GM23338 (cell line): ENCODE measurements at regions not wholly inside any gene's neighbourhood (a gene's known extent, or its start where the extent isn't known, plus 50 kb on each side); places are given as distances from the start of the nearest gene placed in this dataset.

Experiments used
- ATAC-seq: fragments of 200-7000 bp; cut with Tn5 transposase; 3 replicates; pipeline ENCODE4 v1.9.1; 2020
- DNase-seq: peaks from one replicate; pipeline ENCODE4 v3.0.0-alpha.2; 2015; ENCODE audit warnings: low spot score
- H2AFZ ChIP-seq: fragments of 200-600 bp; sonication (generic); 2 replicates; pipeline ENCODE4 v1.8.0; 2016; ENCODE audit warnings: antibody characterized with exemption, mild to moderate bottlenecking, moderate library complexity
- H3F3A ChIP-seq: fragments of 200-600 bp; sonication (generic); replicated peaks from 2 replicates; pipeline ENCODE4 v1.8.0; 2017; ENCODE audit warnings: antibody characterized with exemption, mixed run types, low read depth
- H3K27ac ChIP-seq: fragments of 200-600 bp; sonication (generic); 2 replicates; pipeline ENCODE4 v1.6.1; 2016; ENCODE audit warnings: low read depth
- H3K27me3 ChIP-seq: fragments of 200-600 bp; sonication (generic); 2 replicates; pipeline ENCODE4 v1.8.0; 2016; ENCODE audit warnings: mild to moderate bottlenecking, mixed run types, moderate library complexity; ENCODE audit not compliant: insufficient read depth
- H3K36me3 ChIP-seq: fragments of 200-600 bp; sonication (generic); 2 replicates; pipeline ENCODE4 v1.8.0; 2016; ENCODE audit warnings: mild to moderate bottlenecking; ENCODE audit not compliant: insufficient read depth
- H3K4me1 ChIP-seq: fragments of 200-600 bp; sonication (generic); 2 replicates; pipeline ENCODE4 v1.8.0; 2016; ENCODE audit warnings: mild to moderate bottlenecking, moderate library complexity; ENCODE audit not compliant: insufficient read depth
- H3K4me2 ChIP-seq: fragments of 200-600 bp; sonication (generic); 2 replicates; pipeline ENCODE4 v1.7.1; 2017; ENCODE audit warnings: mixed run types
- H3K4me3 ChIP-seq: fragments of 200-600 bp; sonication (generic); 2 replicates; pipeline ENCODE4 v1.6.1; 2016; ENCODE audit warnings: mixed run types
- H3K79me2 ChIP-seq: fragments of 200-600 bp; sonication (generic); replicated peaks from 2 replicates; pipeline ENCODE4 v1.8.0; 2017; ENCODE audit warnings: mild to moderate bottlenecking; ENCODE audit not compliant: insufficient read depth
- H3K9me2 ChIP-seq: fragments of 200-600 bp; sonication (generic); 2 replicates; pipeline ENCODE4 v1.8.0; 2017; ENCODE audit not compliant: insufficient read depth
- H4K20me1 ChIP-seq: fragments of 200-600 bp; sonication (generic); replicated peaks from 2 replicates; pipeline ENCODE4 v1.8.0; 2017; ENCODE audit warnings: mild to moderate bottlenecking; ENCODE audit not compliant: insufficient read depth
- H3K27ac Mint-ChIP-seq: 2 replicates; pipeline ENCODE4 v1.8.0; 2020; ENCODE audit warnings: inconsistent platforms, mild to moderate bottlenecking, moderate library complexity, mixed read lengths
- H3K27me3 Mint-ChIP-seq: 3 replicates; pipeline ENCODE4 v1.8.0; 2022; ENCODE audit warnings: low read depth, mild to moderate bottlenecking, moderate library complexity, mixed read lengths, inconsistent platforms; ENCODE audit not compliant: insufficient read depth, poor library complexity
- H3K36me3 Mint-ChIP-seq: 3 replicates; pipeline ENCODE4 v1.8.0; 2021; ENCODE audit warnings: low read depth, mild to moderate bottlenecking, inconsistent platforms, moderate library complexity, mixed read lengths
- H3K4me1 Mint-ChIP-seq: 3 replicates; pipeline ENCODE4 v1.8.0; 2020; ENCODE audit warnings: mild to moderate bottlenecking, inconsistent platforms, mixed read lengths
- H3K4me3 Mint-ChIP-seq: 3 replicates; pipeline ENCODE4 v1.8.0; 2021; ENCODE audit warnings: moderate library complexity, mild to moderate bottlenecking, inconsistent platforms, mixed read lengths
- H3K9me3 Mint-ChIP-seq: 3 replicates; pipeline ENCODE4 v1.8.0; 2020; ENCODE audit warnings: moderate library complexity, mild to moderate bottlenecking, inconsistent platforms, mixed read lengths
- CREB1 ChIP-seq: fragments of 250-450 bp; sonication (Bioruptor Pico); IDR thresholded peaks from 2 replicates; pipeline ENCODE4 v1.5.0; 2020; ENCODE audit warnings: low read depth, mild to moderate bottlenecking, moderate library complexity
- EZH2 ChIP-seq: fragments of 200-600 bp; sonication (generic); IDR thresholded peaks from one replicate; pipeline ENCODE4 v1.8.0; 2017; ENCODE audit warnings: antibody characterized with exemption, mild to moderate bottlenecking, low read depth; ENCODE audit not compliant: unreplicated experiment
- EZH2phosphoT487 ChIP-seq: fragments of 200-600 bp; sonication (generic); IDR thresholded peaks from one replicate; pipeline ENCODE4 v1.8.1; 2018; ENCODE audit warnings: antibody characterized with exemption; ENCODE audit not compliant: unreplicated experiment
- JUNB ChIP-seq: IDR thresholded peaks from one replicate; pipeline ENCODE4 v1.6.1; 2016; ENCODE audit warnings: antibody characterized with exemption; ENCODE audit not compliant: unreplicated experiment
- NANOG ChIP-seq: IDR thresholded peaks from 2 replicates; pipeline ENCODE4 v1.6.1; 2016; ENCODE audit warnings: antibody characterized with exemption, borderline replicate concordance
- POLR2AphosphoS5 ChIP-seq: IDR thresholded peaks from 2 replicates; pipeline ENCODE4 v1.6.1; 2016; ENCODE audit warnings: antibody characterized with exemption, low read depth
- STAT1 ChIP-seq: IDR thresholded peaks from one replicate; pipeline ENCODE4 v1.6.1; 2016; ENCODE audit warnings: antibody characterized with exemption; ENCODE audit not compliant: unreplicated experiment
- ZNF114 ChIP-seq: fragments of 250-450 bp; sonication (Bioruptor Pico); IDR thresholded peaks from 2 replicates; pipeline ENCODE4 v1.5.0; 2020; ENCODE audit warnings: mild to moderate bottlenecking, moderate library complexity
- ZNF331 ChIP-seq: fragments of 250-450 bp; sonication (Bioruptor Pico); IDR thresholded peaks from 2 replicates; pipeline ENCODE4 v1.5.0; 2020; ENCODE audit warnings: low read depth, mild to moderate bottlenecking, moderate library complexity
- TF ChIP-seq, protein P1 (sequence below): fragments of 250-450 bp; sonication (Bioruptor Pico); IDR thresholded peaks from 2 replicates; pipeline ENCODE4 v1.5.0; 2020; ENCODE audit warnings: mild to moderate bottlenecking, moderate library complexity
- TF ChIP-seq, protein P2 (sequence below): IDR thresholded peaks from 2 replicates; pipeline ENCODE4 v1.6.1; 2016; ENCODE audit warnings: antibody characterized with exemption
- TF ChIP-seq, protein P3 (sequence below): IDR thresholded peaks from one replicate; pipeline ENCODE4 v1.6.1; 2018; ENCODE audit warnings: antibody characterized with exemption; ENCODE audit not compliant: unreplicated experiment

DNA sequence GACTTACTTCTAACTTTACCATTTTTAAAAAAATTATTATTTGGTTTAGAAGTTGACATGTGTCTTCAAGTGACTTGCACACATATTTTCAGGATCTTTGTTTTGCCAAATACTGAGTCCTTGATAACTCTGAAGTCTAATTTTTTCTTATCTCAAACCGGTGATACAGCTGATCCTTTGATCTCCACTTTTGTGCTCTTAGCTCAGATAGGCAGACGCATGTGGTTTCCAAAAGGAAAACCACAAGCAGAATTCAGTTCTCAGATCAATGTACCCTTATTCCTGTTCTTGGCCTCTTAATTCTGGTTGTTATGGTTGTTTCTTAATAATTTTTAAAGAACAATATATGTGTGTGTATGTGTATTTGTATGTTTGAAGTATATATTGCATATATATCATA is 238.3 kb upstream of the EDIL3 start:
- Mint-ChIP-seq H3K27me3 (no peaks in the 10 kb centered on the region), H3K27ac (no peak overlapping the region)
- no peaks in the 10 kb centered on the region for H3K9me2 ChIP-seq

DNA sequence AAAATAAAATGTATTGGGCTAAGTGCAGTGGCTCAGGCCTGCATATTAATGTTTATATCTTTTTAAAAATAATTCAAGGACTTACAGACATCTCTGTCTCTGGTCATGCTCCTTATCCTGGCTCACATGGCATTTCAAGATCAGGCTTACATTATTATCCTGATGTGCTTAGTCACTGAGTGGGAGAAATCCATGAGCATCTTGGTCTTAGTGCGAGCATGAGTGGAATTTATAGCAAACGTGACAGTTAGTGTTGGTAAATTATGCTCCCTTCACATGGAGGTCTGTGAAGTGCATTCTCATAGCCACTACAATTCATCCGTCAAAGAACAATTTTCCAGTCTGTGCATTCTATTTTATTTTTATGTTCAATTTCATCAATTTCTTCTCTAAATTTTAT is 237.8 kb upstream of the EDIL3 start:
- Histone ChIP-seq H3K27ac (no peak overlapping the region), H3K4me3 (no peak overlapping the region), H3K4me1 (no peaks in the 10 kb centered on the region), H3K36me3 (no peaks in the 10 kb centered on the region), H4K20me1 (no peaks in the 10 kb centered on the region), H3K9me2 (no peaks in the 10 kb centered on the region), H3K27me3 (no peaks in the 10 kb centered on the region), H2AFZ (no peak overlapping the region), H3K79me2 (no peaks in the 10 kb centered on the region), H3K4me2 (no peak overlapping the region), H3F3A (no peaks in the 10 kb centered on the region)
- H3K4me3 Mint-ChIP-seq = no peak overlapping the region
- no peaks in the 10 kb centered on the region for H3K4me1 Mint-ChIP-seq
- H3K27me3 Mint-ChIP-seq = no peaks in the 10 kb centered on the region
- ATAC-seq (no peak), DNase-seq (no peak)
- no peaks in the 10 kb centered on the region for H3K36me3 Mint-ChIP-seq
- H3K27ac Mint-ChIP-seq = no peak overlapping the region
- H3K9me3 Mint-ChIP-seq = no peaks in the 10 kb centered on the region
- TF ChIP-seq, protein P1, sequence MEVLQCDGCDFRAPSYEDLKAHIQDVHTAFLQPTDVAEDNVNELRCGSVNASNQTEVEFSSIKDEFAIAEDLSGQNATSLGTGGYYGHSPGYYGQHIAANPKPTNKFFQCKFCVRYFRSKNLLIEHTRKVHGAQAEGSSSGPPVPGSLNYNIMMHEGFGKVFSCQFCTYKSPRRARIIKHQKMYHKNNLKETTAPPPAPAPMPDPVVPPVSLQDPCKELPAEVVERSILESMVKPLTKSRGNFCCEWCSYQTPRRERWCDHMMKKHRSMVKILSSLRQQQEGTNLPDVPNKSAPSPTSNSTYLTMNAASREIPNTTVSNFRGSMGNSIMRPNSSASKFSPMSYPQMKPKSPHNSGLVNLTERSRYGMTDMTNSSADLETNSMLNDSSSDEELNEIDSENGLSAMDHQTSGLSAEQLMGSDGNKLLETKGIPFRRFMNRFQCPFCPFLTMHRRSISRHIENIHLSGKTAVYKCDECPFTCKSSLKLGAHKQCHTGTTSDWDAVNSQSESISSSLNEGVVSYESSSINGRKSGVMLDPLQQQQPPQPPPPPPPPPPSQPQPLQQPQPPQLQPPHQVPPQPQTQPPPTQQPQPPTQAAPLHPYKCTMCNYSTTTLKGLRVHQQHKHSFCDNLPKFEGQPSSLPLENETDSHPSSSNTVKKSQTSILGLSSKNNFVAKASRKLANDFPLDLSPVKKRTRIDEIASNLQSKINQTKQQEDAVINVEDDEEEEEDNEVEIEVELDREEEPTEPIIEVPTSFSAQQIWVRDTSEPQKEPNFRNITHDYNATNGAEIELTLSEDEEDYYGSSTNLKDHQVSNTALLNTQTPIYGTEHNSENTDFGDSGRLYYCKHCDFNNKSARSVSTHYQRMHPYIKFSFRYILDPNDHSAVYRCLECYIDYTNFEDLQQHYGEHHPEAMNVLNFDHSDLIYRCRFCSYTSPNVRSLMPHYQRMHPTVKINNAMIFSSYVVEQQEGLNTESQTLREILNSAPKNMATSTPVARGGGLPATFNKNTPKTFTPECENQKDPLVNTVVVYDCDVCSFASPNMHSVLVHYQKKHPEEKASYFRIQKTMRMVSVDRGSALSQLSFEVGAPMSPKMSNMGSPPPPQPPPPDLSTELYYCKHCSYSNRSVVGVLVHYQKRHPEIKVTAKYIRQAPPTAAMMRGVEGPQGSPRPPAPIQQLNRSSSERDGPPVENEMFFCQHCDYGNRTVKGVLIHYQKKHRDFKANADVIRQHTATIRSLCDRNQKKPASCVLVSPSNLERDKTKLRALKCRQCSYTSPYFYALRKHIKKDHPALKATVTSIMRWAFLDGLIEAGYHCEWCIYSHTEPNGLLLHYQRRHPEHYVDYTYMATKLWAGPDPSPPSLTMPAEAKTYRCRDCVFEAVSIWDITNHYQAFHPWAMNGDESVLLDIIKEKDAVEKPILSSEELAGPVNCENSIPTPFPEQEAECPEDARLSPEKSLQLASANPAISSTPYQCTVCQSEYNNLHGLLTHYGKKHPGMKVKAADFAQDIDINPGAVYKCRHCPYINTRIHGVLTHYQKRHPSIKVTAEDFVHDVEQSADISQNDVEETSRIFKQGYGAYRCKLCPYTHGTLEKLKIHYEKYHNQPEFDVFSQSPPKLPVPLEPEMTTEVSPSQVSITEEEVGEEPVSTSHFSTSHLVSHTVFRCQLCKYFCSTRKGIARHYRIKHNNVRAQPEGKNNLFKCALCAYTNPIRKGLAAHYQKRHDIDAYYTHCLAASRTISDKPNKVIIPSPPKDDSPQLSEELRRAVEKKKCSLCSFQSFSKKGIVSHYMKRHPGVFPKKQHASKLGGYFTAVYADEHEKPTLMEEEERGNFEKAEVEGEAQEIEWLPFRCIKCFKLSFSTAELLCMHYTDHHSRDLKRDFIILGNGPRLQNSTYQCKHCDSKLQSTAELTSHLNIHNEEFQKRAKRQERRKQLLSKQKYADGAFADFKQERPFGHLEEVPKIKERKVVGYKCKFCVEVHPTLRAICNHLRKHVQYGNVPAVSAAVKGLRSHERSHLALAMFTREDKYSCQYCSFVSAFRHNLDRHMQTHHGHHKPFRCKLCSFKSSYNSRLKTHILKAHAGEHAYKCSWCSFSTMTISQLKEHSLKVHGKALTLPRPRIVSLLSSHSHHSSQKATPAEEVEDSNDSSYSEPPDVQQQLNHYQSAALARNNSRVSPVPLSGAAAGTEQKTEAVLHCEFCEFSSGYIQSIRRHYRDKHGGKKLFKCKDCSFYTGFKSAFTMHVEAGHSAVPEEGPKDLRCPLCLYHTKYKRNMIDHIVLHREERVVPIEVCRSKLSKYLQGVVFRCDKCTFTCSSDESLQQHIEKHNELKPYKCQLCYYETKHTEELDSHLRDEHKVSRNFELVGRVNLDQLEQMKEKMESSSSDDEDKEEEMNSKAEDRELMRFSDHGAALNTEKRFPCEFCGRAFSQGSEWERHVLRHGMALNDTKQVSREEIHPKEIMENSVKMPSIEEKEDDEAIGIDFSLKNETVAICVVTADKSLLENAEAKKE = no peak
- TF ChIP-seq EZH2 (no peak), POLR2AphosphoS5 (no peak), STAT1 (no peak), JUNB (no peak), EZH2phosphoT487 (no peak)
- TF ChIP-seq, protein P2, sequence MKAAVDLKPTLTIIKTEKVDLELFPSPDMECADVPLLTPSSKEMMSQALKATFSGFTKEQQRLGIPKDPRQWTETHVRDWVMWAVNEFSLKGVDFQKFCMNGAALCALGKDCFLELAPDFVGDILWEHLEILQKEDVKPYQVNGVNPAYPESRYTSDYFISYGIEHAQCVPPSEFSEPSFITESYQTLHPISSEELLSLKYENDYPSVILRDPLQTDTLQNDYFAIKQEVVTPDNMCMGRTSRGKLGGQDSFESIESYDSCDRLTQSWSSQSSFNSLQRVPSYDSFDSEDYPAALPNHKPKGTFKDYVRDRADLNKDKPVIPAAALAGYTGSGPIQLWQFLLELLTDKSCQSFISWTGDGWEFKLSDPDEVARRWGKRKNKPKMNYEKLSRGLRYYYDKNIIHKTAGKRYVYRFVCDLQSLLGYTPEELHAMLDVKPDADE = no peak

More for the DNA sequence above, 238.3 kb upstream of the EDIL3 start:
- H3F3A ChIP-seq = no peaks in the 10 kb centered on the region
- H4K20me1 ChIP-seq = no peaks in the 10 kb centered on the region
- no peak overlapping the region for H3K4me3 Mint-ChIP-seq
- H3K27ac ChIP-seq = no peak overlapping the region
- no peaks in the 10 kb centered on the region for H3K9me3 Mint-ChIP-seq
- H3K4me1 Mint-ChIP-seq = no peaks in the 10 kb centered on the region
- H3K36me3 ChIP-seq = no peaks in the 10 kb centered on the region
- H3K4me1 ChIP-seq = no peaks in the 10 kb centered on the region
- H3K4me2 ChIP-seq = no peak overlapping the region
- TF ChIP-seq JUNB (no peak), POLR2AphosphoS5 (no peak), EZH2 (no peak), NANOG (no peak), ZNF331 (CRISPR knock-in tag) (no peak), ZNF114 (CRISPR knock-in tag) (no peak), CREB1 (CRISPR knock-in tag) (no peak)
- TF ChIP-seq, protein P3, sequence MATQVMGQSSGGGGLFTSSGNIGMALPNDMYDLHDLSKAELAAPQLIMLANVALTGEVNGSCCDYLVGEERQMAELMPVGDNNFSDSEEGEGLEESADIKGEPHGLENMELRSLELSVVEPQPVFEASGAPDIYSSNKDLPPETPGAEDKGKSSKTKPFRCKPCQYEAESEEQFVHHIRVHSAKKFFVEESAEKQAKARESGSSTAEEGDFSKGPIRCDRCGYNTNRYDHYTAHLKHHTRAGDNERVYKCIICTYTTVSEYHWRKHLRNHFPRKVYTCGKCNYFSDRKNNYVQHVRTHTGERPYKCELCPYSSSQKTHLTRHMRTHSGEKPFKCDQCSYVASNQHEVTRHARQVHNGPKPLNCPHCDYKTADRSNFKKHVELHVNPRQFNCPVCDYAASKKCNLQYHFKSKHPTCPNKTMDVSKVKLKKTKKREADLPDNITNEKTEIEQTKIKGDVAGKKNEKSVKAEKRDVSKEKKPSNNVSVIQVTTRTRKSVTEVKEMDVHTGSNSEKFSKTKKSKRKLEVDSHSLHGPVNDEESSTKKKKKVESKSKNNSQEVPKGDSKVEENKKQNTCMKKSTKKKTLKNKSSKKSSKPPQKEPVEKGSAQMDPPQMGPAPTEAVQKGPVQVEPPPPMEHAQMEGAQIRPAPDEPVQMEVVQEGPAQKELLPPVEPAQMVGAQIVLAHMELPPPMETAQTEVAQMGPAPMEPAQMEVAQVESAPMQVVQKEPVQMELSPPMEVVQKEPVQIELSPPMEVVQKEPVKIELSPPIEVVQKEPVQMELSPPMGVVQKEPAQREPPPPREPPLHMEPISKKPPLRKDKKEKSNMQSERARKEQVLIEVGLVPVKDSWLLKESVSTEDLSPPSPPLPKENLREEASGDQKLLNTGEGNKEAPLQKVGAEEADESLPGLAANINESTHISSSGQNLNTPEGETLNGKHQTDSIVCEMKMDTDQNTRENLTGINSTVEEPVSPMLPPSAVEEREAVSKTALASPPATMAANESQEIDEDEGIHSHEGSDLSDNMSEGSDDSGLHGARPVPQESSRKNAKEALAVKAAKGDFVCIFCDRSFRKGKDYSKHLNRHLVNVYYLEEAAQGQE = no peak
- DNase-seq (no peak), ATAC-seq (no peak)
- H3K4me3 ChIP-seq = no peak overlapping the region
- H3K79me2 ChIP-seq = no peaks in the 10 kb centered on the region
- no peaks in the 10 kb centered on the region for H3K27me3 ChIP-seq
- H3K36me3 Mint-ChIP-seq = no peaks in the 10 kb centered on the region
- H2AFZ ChIP-seq = no peak overlapping the region
